NCI-H226 (cell line): ENCODE measurements at regions not wholly inside any gene's neighbourhood (a gene's known extent, or its start where the extent isn't known, plus 50 kb on each side); places are given as distances from the start of the nearest gene placed in this dataset.
"Not testable (repeated sequence)": the region's sequence is repeated elsewhere in the genome, so short reads cannot be mapped to it uniquely, and the experiment has no call there.

Experiments
- DNase-seq: peaks from one replicate; pipeline ENCODE4 v3.0.0-alpha.2; 2015

DNA sequence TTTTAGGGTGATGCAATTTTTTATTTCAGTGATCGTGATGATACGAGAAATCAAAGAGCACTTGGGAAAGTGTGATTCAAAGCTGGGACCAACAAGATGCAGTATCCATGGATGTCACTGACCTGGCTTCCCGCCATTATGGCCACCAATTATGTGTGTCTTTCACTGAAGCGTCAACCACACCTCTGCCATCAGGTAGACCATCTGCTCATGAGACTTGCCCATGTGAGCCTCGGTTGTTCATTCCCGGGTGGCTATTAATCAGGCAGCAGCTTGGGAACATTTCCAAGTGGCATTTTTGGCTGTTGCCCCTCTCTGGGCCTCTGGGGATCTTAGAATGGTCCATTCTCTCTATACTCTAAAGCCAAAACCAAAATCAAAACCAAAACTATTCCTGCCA lies 436.0 kb upstream of the ADAMTSL1 start:
- no peak for DNase-seq

GRCh38 chr9:18040327-18040726 lies 433.6 kb upstream of the ADAMTSL1 start:
- no peak for DNase-seq

DNA sequence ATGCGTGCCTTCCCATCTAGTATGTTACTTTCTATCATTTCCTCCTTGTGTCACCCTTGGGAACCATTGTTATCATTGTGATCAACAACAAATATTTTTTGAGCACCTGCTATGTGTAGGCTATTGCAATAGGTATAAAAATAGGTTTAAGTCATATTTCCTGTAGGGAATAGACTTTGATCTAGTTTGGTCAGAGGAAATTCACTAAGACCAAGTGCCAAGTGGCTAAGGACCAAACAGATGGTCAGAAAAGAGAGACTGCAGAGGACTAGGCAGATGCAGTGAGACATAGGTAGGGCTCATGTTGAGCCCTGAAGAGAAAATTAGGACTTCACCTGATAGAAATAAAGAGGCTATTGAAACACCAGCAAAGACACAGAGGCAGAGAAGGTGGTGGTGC lies 430.0 kb upstream of the ADAMTSL1 start:
- no peak for DNase-seq

- DNase-seq: no peak
Observed at GRCh38 chr9:18045326-18045725, 428.6 kb upstream of the ADAMTSL1 start.

DNA sequence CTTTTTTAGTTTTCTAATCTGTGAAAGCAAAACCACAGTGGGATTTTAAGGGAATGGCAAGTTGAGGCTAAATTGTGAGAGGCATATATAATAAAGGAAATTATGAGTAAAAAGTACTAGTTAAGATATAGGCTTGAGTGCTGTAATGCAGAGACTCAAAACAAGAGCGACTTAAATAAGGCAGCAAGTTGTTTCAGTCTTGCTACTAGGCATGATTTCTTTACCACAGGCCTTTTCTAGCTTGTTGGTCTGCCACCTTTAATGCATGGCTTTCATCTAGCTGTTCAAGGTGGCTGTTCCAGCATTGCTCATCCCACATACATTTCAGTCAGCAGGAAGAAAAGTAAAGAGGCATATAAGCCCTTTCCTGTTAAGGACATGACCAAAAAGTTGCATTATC lies 427.9 kb upstream of the ADAMTSL1 start:
- DNase-seq: no peak

- DNase-seq: no peak
Observed at GRCh38 chr9:18051638-18052037, 422.3 kb upstream of the ADAMTSL1 start.

DNA sequence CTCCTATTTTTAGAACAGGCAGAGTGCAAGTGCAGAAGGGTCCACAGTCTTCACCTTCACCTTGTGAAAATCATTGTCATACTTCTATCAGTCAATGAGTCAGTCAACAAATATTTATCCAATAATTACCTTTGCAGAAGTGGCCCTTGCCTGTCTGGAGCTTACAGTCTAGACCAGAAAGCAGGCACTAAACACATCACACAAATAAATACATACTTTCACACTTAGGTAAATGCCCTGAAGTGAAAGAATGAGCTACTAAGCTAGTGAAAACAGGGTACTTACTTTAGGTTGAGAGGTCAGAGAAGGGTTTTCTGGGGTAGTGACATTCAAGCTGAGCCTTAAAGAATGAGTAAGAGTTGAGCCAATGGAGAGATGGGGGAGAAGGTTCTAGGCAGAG lies 421.9 kb upstream of the ADAMTSL1 start:
- DNase-seq: no peak

DNA sequence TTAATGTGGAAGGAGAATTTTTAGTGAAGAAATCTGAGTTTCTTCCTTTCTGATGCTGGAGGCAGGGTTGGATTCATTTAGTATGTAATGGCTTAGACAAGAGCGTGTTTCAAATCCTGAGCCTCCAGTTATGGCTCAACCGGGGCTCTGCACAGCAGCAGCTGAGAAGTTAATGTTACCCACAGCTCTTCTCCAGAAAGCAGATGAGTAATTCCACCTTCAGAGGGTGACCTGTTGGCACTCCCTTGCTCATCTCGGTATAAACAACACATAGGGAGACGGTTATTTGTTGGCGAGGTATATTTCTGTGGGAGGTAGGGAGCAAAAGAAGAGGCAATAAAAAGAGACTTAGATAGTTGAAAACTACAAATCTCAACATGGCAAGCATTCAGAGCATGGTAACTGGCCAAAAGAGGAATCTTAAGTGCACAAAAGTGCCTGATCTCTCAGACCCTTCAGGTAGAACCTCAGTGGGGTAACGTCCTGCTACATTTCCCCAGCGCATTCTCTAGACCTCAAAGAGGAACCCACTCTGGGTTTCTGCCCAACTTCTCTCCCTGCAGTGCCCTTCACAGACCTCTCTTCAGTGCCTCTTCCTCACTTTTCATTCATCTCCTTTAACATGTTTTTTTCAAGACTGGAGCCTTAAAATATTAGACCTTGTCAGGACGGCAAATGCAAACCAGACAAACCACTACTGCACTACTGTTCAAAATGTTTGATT lies 417.5 kb upstream of the ADAMTSL1 start:
- DNase-seq: no peak

DNA sequence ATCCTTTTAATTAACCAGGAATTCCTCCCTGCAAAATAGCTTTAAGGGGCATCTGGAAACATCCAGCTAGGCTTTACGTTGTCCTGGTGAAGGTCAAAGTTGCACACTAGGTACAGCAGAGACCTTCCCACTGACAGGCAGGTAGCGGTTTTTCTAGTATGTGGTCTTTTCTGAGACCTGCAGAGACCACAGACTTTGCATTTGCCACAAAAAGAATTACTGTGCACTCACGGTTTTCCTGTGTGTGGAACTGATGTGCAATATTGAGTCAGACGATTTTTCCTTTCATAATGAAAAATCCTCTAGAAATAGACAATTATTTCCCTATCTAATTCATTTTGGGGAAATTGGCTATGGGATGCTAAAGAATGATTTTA lies 417.0 kb upstream of the ADAMTSL1 start:
- DNase-seq: no peak

DNA sequence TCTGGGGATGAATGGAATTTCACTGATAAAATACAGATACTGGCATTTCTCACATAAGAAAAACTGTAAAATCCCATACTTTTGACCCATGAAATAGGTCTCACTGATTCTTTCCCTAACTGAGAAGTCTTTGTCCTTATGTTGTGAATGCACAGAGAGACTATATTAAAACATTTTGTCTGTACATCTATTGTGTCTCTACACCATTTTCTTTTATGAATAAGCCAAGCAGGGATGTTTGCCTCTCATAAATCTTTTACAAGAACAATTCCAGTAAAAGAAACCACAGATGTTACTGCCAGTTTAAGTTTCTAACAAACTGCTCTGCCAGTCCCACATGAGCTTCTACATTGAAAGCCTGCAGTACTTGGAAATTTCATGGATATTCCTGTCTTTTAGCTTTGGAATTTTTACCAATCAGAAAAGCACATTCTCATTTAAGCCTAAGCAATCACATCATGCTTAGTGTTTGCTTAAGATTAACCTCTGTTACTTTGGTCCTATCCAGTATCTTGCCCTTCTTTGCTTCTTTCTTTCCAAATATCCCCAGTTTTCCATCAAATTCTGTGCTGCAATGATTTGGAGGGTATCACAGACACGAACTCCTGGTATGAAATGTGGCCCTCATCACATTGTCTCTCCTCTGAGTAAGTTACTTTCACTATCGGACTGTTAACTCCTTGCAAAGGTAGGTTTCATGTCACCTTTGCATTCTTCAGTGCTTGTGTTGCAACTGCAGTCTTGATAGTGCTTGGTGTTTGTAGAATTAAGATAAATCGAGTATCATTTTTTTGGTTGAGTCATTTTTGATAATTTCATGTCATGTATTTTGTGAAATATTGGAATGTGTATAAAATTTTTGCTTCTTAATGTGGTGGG lies 415.1 kb upstream of the ADAMTSL1 start:
- DNase-seq: no peak

DNA sequence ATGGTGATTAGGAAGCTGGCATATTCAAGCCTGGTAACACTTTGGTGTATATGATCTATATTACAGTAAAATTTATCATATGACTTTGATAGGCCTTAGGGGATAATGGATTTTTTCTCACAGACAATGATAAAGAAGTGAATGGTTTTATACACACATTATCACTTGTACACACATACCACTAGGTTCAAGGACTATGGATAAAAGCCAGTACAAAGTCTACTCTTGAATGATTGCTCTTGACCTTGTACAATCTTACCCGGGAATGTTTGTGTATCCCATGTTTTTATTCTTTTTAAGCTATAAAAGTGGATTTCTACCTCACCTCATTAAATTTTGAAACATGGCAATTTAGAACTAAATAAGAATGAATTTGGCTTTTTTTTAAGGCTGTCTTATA lies 414.5 kb upstream of the ADAMTSL1 start:
- DNase-seq: no peak

GRCh38 chr9:18060269-18060934 lies 413.6 kb upstream of the ADAMTSL1 start:
- DNase-seq: no peak

- no peak for DNase-seq
Observed at GRCh38 chr9:18061332-18061731, 412.6 kb upstream of the ADAMTSL1 start.

- no peak for DNase-seq
Observed at GRCh38 chr9:18061856-18062255, 412.1 kb upstream of the ADAMTSL1 start.

- no peak for DNase-seq
Observed at GRCh38 chr9:18063856-18064390, 410.0 kb upstream of the ADAMTSL1 start.

GRCh38 chr9:18066608-18067007 lies 407.3 kb upstream of the ADAMTSL1 start:
- DNase-seq: not testable (repeated sequence)

DNA sequence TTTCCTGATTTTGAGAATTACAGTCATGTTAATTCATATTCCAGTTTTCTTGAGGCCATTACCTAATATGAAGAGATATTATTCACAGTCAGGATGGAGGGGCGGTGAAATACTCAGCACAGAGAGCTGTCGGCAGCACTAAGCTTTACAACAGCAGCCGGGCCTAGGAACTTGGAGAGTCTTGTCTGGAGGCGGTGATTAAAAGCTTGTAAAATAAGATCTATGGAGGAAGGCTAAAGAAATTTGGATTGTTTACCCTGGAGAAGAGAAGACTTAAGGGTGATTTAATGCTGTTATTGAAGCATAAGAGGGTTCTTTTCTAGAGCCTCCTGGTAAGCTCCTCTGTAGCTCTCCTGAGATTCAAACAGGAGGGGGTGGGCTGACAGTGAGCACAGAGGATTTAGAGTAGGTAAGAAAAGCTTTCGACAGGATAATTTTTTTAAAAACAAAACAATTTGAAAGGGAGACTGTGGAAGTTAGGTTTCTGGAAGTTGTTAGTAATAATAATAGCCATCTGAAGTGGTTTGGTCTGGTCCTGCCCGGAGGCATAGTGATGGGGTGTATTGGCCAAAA lies 406.3 kb upstream of the ADAMTSL1 start:
- DNase-seq: no peak

DNA sequence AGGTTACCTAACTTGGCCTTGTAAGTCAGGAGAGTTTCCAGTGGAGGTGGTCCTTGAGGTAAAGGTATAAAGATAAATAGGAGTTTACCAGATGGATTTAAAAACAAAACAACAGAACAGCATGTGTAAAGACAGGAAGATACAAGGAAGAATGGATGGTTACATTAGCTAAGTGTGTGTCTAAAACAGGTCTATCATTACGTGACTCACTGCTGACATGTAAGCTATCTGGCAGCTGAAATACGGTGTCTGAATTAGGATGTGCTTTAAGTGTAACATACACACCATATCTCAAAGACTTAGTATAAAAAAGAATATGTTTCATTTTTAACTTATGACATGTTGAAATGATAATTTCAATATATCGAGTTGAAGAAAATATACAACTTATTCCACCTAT lies 405.1 kb upstream of the ADAMTSL1 start:
- no peak for DNase-seq

- peak; percentile 34 for DNase-seq
Observed at GRCh38 chr9:18071651-18072060, 402.3 kb upstream of the ADAMTSL1 start.

DNA sequence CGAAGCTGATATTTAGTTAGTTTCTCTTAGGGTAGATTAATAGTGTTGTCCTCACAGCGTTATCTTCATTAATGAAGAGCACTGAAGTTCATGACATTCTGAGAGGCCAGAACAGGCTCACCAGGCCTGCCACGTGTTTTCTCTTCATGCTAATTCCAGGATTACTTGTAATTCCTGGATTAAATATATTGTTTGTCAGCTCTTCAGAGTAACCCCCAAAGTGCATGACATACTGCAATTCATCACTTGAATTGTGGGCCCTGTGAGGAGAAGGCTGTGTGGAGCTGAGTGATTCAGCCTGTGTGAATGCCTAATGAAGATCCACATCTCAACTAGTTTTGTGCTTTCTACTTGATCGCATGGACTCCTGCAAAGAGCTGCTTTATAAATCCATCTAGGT lies 401.0 kb upstream of the ADAMTSL1 start:
- DNase-seq: no peak

DNA sequence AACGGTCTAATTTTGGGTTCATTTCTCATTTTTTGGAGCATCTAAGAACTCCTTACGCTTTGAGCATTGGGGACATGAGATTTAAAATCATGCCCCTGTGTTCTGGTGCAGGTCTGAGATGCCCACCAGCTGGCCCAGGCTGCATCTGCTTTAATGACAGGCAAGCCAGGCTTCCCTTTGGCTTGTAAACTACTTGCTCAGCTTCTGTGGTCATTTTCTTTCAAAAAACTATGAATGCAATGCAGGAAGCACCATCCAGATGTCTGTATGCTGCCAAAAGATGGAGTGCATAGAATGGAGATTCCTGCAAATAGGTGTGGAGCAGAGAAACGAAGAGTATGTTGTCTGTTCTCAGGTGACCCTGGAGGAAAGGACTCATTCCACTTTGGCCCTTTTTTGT lies 399.9 kb upstream of the ADAMTSL1 start:
- no peak for DNase-seq

DNA sequence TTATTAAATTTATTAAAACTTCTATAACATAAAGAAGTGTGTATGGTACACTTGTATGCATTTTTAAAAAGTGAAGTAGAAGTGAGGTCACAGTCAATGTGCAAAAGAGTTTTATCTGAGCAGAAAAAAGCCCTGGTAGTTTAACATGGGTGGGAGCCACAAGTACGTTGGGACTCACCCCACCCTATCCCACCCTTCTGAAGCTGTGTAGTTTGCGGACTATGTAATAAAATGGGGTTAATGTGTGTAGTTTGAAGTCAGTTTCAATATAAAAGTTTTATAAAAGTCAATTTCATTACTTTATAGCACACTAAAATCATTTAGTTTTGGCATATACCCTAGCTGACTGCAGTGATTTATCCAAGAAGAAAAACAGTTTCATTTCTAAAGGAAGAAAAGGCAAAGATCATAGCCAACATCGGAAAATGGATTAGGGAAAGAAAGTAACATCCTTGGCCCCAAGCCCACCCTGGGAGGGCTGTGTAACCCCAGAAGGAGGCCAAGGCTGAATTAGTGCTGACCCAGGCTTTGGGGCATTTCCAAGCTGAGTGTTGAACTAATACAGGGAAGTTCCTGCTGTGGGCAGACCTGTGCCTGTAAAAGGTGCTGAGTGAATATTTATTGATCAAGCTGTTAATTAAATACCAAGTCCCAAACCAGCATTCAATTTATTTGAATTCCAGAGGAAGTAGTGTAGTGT lies 398.6 kb upstream of the ADAMTSL1 start:
- no peak for DNase-seq
